RWPE1 (cell line): ENCODE measurements at regions not wholly inside any gene's neighbourhood (a gene's known extent, or its start where the extent isn't known, plus 50 kb on each side); places are given as distances from the start of the nearest gene placed in this dataset.

ENCODE experiments used
- CTCF ChIA-PET: fragments of 350-600 bp; sonication (Branson Sonifier 250); formaldehyde crosslinking; extraction: SDS; loops from one replicate; lab custom pipeline; 2021; lab: Yijun Ruan, JAX
- POLR2A ChIA-PET: fragments of 400-600 bp; formaldehyde crosslinking; extraction: SDS; loops from one replicate; lab custom pipeline; 2020; ENCODE audit warnings: antibody characterized with exemption; ENCODE audit not compliant: low non-redundant PET; lab: Yijun Ruan, JAX
- DNase-seq: peaks from one replicate; pipeline ENCODE4 v3.0.0; 2012; ENCODE audit warnings: low spot score
- H3K27ac ChIP-seq: fragments of 450-650 bp; 2 replicates; pipeline ENCODE4 v1.5.1; 2017
- TF ChIP-seq, protein P1 (sequence below): fragments of 450-650 bp; conservative IDR thresholded peaks from 2 replicates; pipeline ENCODE4 v1.5.1; 2017; ENCODE audit warnings: low read depth, mild to moderate bottlenecking

DNA sequence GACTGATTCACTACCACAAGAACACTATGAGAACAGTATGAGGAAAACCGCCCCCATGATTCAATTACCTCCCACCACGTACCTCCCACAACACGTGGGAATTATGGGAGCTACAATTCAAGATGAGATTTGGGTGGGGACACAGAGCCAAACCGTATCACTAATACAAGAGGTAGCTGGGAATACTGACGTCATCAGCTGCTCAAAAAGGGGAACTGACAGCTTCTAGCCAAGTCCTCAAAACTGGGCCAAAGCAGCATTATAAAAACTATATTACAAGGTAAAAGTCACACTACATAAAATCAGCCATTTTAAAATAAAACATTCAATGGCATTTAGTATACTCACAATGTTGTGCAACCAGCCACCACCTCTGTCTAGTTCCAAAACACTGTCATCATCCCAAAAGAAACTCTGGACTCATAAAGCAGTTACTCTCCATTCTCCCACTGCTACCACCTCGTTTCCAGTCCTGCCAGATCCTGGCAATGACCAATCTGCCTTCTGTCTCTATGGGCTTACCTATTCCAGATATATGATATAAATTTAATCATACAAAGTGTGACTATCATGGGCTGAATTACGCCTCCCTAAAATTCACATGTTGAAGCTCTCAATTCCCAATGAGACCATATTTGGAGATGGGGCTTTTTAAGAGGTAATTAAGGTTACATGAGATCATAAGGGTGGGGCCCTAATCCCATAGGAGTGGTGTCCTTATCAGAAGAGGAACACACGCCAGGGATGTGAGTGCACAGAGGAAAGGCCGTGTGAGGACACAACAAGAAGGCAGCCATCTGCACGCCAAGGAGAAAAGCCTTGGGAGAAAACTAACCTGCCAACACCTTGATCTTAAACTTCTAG is 192.1 kb downstream of the SETD4 start:
- H3K27ac ChIP-seq = no peak overlapping the region
- POLR2A ChIA-PET = no interaction called here
- DNase-seq = no peak
- TF ChIP-seq, protein P1, sequence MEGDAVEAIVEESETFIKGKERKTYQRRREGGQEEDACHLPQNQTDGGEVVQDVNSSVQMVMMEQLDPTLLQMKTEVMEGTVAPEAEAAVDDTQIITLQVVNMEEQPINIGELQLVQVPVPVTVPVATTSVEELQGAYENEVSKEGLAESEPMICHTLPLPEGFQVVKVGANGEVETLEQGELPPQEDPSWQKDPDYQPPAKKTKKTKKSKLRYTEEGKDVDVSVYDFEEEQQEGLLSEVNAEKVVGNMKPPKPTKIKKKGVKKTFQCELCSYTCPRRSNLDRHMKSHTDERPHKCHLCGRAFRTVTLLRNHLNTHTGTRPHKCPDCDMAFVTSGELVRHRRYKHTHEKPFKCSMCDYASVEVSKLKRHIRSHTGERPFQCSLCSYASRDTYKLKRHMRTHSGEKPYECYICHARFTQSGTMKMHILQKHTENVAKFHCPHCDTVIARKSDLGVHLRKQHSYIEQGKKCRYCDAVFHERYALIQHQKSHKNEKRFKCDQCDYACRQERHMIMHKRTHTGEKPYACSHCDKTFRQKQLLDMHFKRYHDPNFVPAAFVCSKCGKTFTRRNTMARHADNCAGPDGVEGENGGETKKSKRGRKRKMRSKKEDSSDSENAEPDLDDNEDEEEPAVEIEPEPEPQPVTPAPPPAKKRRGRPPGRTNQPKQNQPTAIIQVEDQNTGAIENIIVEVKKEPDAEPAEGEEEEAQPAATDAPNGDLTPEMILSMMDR = no peak
- CTCF ChIA-PET = no interaction called here

DNA sequence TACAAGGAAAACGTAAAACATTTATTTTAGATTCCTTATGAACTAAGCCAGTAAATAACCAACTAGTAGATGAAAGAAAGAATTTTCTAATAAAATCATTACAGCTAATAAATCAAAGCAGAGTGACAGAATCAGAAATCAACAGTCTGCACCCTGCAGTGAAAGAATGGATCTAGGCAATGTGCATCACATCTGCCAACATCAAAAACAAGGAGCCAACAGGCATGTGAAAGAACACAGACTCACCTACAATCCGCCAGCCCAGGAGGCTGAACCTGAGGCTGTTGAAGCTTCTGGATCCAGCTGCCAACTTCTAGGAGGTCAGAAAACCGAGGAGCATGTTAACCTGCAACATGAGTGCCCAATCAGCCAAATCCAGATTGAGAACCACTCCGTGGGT is 196.3 kb downstream of the SETD4 start:
- POLR2A ChIA-PET = no interaction called here

DNA sequence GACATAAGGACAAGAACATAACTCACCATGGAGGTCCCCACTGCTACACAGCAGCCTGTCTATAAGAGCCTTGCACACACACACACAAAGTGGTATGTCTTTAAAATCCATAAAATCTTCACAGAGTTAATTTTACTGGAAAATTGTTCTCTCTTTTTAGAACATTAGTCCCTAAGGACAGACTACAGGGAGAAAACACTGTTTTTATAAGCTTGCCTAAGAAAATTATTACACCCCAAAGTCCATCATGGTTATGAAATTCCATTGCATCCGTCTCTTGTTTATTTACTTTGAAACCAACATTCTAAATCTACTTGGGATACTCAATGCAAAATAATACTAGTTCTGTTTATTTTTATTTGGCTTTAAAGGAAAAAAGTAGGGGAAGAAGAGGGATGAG is 197.4 kb downstream of the SETD4 start:
- ChIA-PET POLR2A (no interaction called here), CTCF (no interaction called here)
- TF ChIP-seq, protein P1 = no peak
- no peak for DNase-seq
- H3K27ac ChIP-seq = no peak overlapping the region

More for the DNA sequence above, 196.3 kb downstream of the SETD4 start:
- CTCF ChIA-PET = no interaction called here
- TF ChIP-seq, protein P1 = no peak
- no peak overlapping the region for H3K27ac ChIP-seq
- no peak for DNase-seq

DNA sequence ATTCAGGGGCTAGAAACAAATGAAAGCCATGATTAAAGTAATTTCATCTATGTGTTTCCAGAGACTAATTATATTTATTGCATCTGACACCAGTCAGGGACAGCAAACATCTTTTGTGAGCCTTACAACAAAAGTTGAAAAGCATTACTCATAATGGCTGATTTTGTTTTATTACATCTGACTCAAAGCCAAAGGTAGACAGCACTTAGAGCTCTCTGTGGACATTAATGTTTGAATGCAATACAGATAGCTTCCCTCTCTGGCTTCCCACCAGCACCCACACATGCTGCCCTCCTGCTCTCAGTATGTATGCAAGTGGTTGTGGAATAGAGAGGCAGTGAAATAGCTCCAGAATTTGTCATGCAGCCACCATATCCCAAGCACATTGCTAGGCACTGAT is 198.7 kb downstream of the SETD4 start:
- CTCF ChIA-PET = no interaction called here
- no peak for DNase-seq
- no peak overlapping the region for H3K27ac ChIP-seq
- POLR2A ChIA-PET = no interaction called here
- TF ChIP-seq, protein P1 = no peak

DNA sequence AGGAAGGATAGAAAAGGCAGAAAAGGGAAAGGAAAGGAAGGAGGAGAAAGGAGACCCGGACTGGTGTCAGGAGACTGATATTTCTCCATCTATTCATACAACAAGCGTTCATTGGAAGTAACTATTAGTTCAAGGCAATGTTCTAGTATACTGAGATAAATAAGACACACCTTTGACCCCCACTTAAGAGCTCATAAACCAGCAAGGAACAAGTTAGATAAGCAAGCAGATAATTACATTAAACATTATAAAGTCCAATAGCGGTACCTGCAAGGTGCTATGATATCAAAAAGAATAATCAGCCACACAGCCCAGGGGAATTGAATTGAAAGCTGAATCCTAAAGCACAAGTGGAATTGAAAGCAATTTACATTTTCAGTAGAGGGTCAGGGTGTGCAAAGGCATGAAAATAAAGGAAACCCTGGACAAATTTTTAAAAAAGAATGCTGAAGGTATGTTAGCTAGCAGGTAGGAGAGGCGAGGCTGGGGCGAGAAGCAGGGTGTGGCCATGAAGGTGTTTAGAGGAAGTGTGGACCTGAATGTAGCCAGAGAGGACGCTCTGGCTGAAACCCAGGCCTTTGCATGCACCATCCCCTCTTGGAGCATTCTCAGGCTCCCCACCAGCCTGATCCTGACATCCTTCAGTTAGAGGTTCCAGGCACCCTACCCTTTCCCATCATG is 200.0 kb downstream of the SETD4 start:
- no peak overlapping the region for H3K27ac ChIP-seq
- no peak for DNase-seq
- CTCF ChIA-PET = no interaction called here
- POLR2A ChIA-PET = no interaction called here
- TF ChIP-seq, protein P1 = no peak

DNA sequence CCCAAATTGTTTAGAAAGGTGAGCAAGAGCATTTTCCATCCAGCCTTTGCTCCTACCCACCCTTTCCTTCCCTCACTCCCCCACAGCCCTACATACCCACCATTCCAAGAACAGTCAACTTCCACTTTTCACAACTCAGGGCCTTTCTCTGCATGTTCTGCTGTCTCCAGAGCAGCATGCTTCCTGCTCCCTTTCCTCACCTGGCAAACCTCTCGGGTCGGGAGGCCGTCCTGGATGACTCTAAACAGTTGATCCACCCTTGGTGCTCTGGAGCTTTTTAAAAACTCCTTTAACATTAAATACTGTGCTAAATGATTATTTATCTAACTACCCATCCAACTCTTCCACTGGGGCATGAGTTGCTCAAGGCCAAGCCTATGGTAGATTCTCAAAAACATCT is 200.6 kb downstream of the SETD4 start:
- TF ChIP-seq, protein P1 = no peak
- ChIA-PET CTCF (no interaction called here), POLR2A (no interaction called here)
- DNase-seq = no peak
- no peak overlapping the region for H3K27ac ChIP-seq
